Trophoblast cell (in vitro differentiated cells and primary cell): ENCODE measurements at regions not wholly inside any gene's neighbourhood (a gene's known extent, or its start where the extent isn't known, plus 50 kb on each side); places are given as distances from the start of the nearest gene placed in this dataset.

ENCODE experiments used
- DNase-seq, 2 donors: peaks; one replicate each; pipeline ENCODE4 v3.0.0-alpha.2; 2016
- H2AFZ ChIP-seq: 2 replicates; pipeline ENCODE4 v1.6.1; 2013; ENCODE audit warnings: low read length, moderate library complexity, mild to moderate bottlenecking; ENCODE audit not compliant: insufficient read depth, poor library complexity
- H2AK5ac ChIP-seq: 2 replicates; pipeline ENCODE4 v1.6.1; 2013; ENCODE audit warnings: mild to moderate bottlenecking, low read length
- H2BK120ac ChIP-seq: 2 replicates; pipeline ENCODE4 v1.6.1; 2013; ENCODE audit warnings: low read length, mild to moderate bottlenecking, moderate library complexity; ENCODE audit not compliant: insufficient read depth, poor library complexity
- H2BK12ac ChIP-seq: 2 replicates; pipeline ENCODE4 v1.6.1; 2013; ENCODE audit warnings: mild to moderate bottlenecking, low read length, moderate library complexity
- H2BK5ac ChIP-seq: 2 replicates; pipeline ENCODE4 v1.6.1; 2013; ENCODE audit warnings: low read length, low read depth, moderate library complexity, mild to moderate bottlenecking; ENCODE audit not compliant: poor library complexity
- H3K14ac ChIP-seq: 2 replicates; pipeline ENCODE4 v1.6.1; 2013; ENCODE audit warnings: mild to moderate bottlenecking, low read length
- H3K18ac ChIP-seq: 2 replicates; pipeline ENCODE4 v1.6.1; 2013; ENCODE audit warnings: mild to moderate bottlenecking, low read length
- H3K23ac ChIP-seq: 2 replicates; pipeline ENCODE4 v1.6.1; 2013; ENCODE audit warnings: low read length
- H3K27ac ChIP-seq: 2 replicates; pipeline ENCODE4 v1.5.1; 2013; ENCODE audit warnings: low read depth, mild to moderate bottlenecking, inconsistent platforms, low read length, moderate library complexity
- H3K27me3 ChIP-seq: 2 replicates; pipeline ENCODE4 v1.6.1; 2013; ENCODE audit warnings: inconsistent platforms, mild to moderate bottlenecking, low read length, moderate library complexity; ENCODE audit not compliant: insufficient read depth
- H3K36me3 ChIP-seq, 2 experiments: 1 replicate in 1 of 2; 2 replicates in 1 of 2; pipeline ENCODE4 v1.6.1; 2013; ENCODE audit warnings: low read length in 2 of 2, mild to moderate bottlenecking in 2 of 2, moderate library complexity in 1 of 2; ENCODE audit not compliant: insufficient read depth in 2 of 2, control insufficient read depth in 1 of 2
- H3K4ac ChIP-seq: 2 replicates; pipeline ENCODE4 v1.6.1; 2013; ENCODE audit warnings: low read depth, mild to moderate bottlenecking, low read length, moderate library complexity
- H3K4me1 ChIP-seq, 2 experiments: 1 replicate in 1 of 2; 2 replicates in 1 of 2; pipeline ENCODE4 v1.6.1; 2013; ENCODE audit warnings: low read length in 2 of 2, mild to moderate bottlenecking in 2 of 2, moderate library complexity in 1 of 2; ENCODE audit not compliant: insufficient read depth in 2 of 2, control insufficient read depth in 1 of 2
- H3K4me2 ChIP-seq: 2 replicates; pipeline ENCODE4 v1.6.1; 2013; ENCODE audit warnings: inconsistent platforms, mild to moderate bottlenecking, low read length, moderate library complexity
- H3K4me3 ChIP-seq: 2 replicates; pipeline ENCODE4 v1.5.1; 2013; ENCODE audit warnings: mild to moderate bottlenecking, low read depth, low read length, inconsistent platforms
- H3K79me1 ChIP-seq: one replicate; pipeline ENCODE4 v1.6.1; 2013; ENCODE audit warnings: low read length
- H3K79me2 ChIP-seq: 2 replicates; pipeline ENCODE4 v1.6.1; 2013; ENCODE audit warnings: low read length, mild to moderate bottlenecking; ENCODE audit not compliant: control insufficient read depth, insufficient read depth, poor library complexity
- H3K9ac ChIP-seq: 2 replicates; pipeline ENCODE4 v1.6.1; 2013; ENCODE audit warnings: mild to moderate bottlenecking, low read length
- H3K9me3 ChIP-seq: 2 replicates; pipeline ENCODE4 v1.6.1; 2013; ENCODE audit warnings: low read depth, mild to moderate bottlenecking, control low read depth, inconsistent platforms, low read length; ENCODE audit not compliant: insufficient read depth
- H4K12ac ChIP-seq: 2 replicates; pipeline ENCODE4 v1.6.1; 2013; ENCODE audit warnings: low read depth, mild to moderate bottlenecking, low read length, moderate library complexity
- H4K8ac ChIP-seq: 2 replicates; pipeline ENCODE4 v1.6.1; 2013; ENCODE audit warnings: low read depth, mild to moderate bottlenecking, low read length, moderate library complexity
- H4K91ac ChIP-seq: one replicate; pipeline ENCODE4 v1.6.1; 2013; ENCODE audit warnings: low read depth, mild to moderate bottlenecking, low read length, moderate library complexity
- WGBS: extraction: QIAGEN DNeasy Blood & Tissue Kit; methylation state at CpG from one replicate; pipeline ENCODE4 v1.1.7; 2013; ENCODE audit warnings: missing lambda C conversion rate; ENCODE audit not compliant: insufficient read length, insufficient coverage; ENCODE audit errors: extremely low coverage; 5-methylcytosine and 5-hydroxymethylcytosine counted together

DNA sequence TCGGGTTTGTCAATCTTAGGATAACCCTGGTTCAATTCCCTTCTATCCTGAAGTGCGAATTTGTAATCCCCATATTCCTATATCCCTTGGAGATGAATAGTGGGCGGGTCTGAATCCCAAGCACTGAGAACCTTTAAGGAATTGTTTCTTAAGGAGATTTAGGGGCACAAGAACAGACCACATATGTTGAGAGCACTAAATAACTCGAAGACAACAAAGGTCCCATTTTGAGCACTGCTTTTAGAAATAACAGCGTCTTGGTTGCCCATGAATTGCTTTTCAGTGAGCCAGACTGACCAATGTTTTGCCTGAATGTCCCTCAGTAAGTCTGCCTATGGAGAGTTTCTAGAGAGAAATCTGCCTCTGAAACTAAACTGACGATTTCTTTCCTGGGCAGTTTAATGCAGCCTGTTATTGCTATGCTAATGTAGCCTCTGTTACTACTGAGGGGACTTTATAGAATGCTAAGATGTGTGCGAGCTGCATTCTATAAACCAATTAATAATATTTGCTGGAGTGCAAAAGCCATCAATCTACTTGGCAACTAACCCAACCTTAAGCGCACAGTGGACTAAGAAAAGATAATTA, 445.0 kb upstream of the DMAC1 start:
- H3K79me2 ChIP-seq, result no peaks in the 10 kb centered on the region
- H4K91ac ChIP-seq, result no peak overlapping the region
- no peaks in the 10 kb centered on the region for H3K27me3 ChIP-seq
- H3K79me1 ChIP-seq, result no peaks in the 10 kb centered on the region
- no peak overlapping the region for H3K4ac ChIP-seq
- no peaks in the 10 kb centered on the region for H3K4me1 ChIP-seq
- H2BK120ac ChIP-seq, result no peak overlapping the region
- no peak overlapping the region for H2BK5ac ChIP-seq
- H3K18ac ChIP-seq, result no peak overlapping the region
- no peaks in the 10 kb centered on the region for H3K9me3 ChIP-seq
- H2BK12ac ChIP-seq, result no peak overlapping the region
- no peak overlapping the region for H3K4me3 ChIP-seq
- H3K27ac ChIP-seq, result no peak overlapping the region
- H3K36me3 ChIP-seq, result no peaks in the 10 kb centered on the region
- H4K12ac ChIP-seq, result no peak overlapping the region
- H4K8ac ChIP-seq, result no peak overlapping the region
- H3K14ac ChIP-seq, result no peak overlapping the region
- no peak overlapping the region for H3K23ac ChIP-seq
- no peak overlapping the region for H3K9ac ChIP-seq
- H2AK5ac ChIP-seq, result no peak overlapping the region
- no peak overlapping the region for H3K4me2 ChIP-seq
- H2AFZ ChIP-seq, result no peak overlapping the region
- DNase-seq, result no peak
- WGBS, result no CpG with 5 or more reads among the region's 8 CpGs

DNA sequence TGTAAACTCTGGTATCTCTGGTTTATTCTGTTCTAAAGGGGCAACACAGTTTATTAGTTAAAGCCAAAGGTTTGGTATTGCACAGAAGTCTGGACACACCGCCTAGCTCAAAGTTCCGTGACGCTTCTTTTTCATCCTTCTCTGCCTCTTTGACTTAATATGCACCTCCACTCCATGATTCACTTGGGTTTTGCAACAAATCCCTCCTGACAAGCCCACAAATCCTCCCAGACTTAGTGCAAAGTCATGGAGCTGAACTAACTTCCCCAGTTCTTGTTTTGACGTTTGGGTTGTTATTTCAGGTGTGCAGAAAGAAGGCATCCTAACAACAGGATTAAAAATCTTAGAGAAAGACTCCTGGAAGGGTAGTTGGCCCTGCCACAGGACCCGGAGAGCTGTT, 441.6 kb upstream of the DMAC1 start:
- H2AFZ ChIP-seq, result no peak overlapping the region
- no CpG with 5 or more reads among the region's 5 CpGs for WGBS
- H3K4me2 ChIP-seq, result no peak overlapping the region
- H3K27ac ChIP-seq, result no peak overlapping the region
- no peak overlapping the region for H3K9ac ChIP-seq
- no peaks in the 10 kb centered on the region for H3K4me1 ChIP-seq
- no peak overlapping the region for H2BK5ac ChIP-seq
- no peak overlapping the region for H3K4ac ChIP-seq
- no peak for DNase-seq
- no peak overlapping the region for H3K23ac ChIP-seq
- H4K12ac ChIP-seq, result no peak overlapping the region
- no peak overlapping the region for H2BK120ac ChIP-seq
- H3K4me3 ChIP-seq, result no peak overlapping the region
- H2BK12ac ChIP-seq, result no peak overlapping the region
- H4K91ac ChIP-seq, result no peak overlapping the region
- no peak overlapping the region for H3K18ac ChIP-seq
- H3K9me3 ChIP-seq, result no peaks in the 10 kb centered on the region
- H3K79me1 ChIP-seq, result no peaks in the 10 kb centered on the region
- no peak overlapping the region for H2AK5ac ChIP-seq
- no peaks in the 10 kb centered on the region for H3K27me3 ChIP-seq
- no peaks in the 10 kb centered on the region for H3K79me2 ChIP-seq
- H4K8ac ChIP-seq, result no peak overlapping the region
- H3K36me3 ChIP-seq, result no peaks in the 10 kb centered on the region
- H3K14ac ChIP-seq, result no peak overlapping the region

DNA sequence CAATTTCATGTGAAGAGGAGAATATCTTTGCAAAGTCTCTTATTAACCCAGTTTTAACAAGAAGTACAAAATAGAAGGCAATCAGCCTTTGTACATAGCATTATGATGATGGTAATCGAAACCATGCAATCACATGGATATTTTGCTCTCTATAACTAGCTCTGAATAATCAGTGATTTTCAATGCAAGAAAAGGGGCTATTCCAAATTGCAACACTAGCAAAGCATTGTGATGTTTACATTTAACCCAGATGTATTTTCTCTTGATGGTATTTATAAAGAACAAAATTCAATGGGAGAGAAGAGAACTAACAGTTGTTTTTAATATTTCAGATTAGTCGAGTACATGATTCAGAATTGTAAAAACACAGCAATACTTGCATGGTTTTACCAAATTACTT, 437.5 kb upstream of the DMAC1 start:
- Histone ChIP-seq H2BK120ac (no peak overlapping the region), H3K14ac (no peak overlapping the region), H3K18ac (no peak overlapping the region), H2AFZ (no peak overlapping the region), H3K4me2 (no peak overlapping the region), H3K9me3 (no peaks in the 10 kb centered on the region), H3K36me3 (no peaks in the 10 kb centered on the region), H3K79me1 (no peaks in the 10 kb centered on the region), H3K23ac (no peak overlapping the region), H4K91ac (no peak overlapping the region), H2BK12ac (no peak overlapping the region), H3K4me3 (no peak overlapping the region), H3K27me3 (no peaks in the 10 kb centered on the region), H2AK5ac (no peak overlapping the region), H3K4me1 (no peaks in the 10 kb centered on the region), H3K9ac (no peak overlapping the region), H3K27ac (no peak overlapping the region), H4K8ac (no peak overlapping the region), H2BK5ac (no peak overlapping the region), H3K79me2 (no peaks in the 10 kb centered on the region), H3K4ac (no peak overlapping the region), H4K12ac (no peak overlapping the region)
- DNase-seq, result no peak
- no CpG with 5 or more reads among the region's 2 CpGs for WGBS

DNA sequence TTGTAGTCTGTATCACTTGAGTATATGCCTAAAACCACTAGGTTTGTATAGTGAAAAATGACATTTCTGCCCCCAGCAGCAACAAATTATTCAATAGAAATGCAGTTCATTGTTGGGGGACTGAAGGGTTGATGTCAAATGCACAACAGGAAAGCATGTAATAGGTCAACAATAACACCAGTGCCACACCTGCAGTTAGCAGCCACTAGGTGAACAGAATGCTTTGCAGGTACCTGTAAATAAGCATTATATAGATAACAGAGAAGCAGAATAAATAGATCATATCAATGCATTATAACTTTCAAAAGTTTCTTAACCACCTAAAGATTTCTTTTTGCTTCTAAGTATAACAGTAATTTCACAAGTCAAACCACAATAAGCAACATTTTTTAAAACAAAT, 435.9 kb upstream of the DMAC1 start:
- H3K14ac ChIP-seq, result no peak overlapping the region
- no peaks in the 10 kb centered on the region for H3K36me3 ChIP-seq
- no peak overlapping the region for H3K27ac ChIP-seq
- no peak overlapping the region for H4K12ac ChIP-seq
- H3K27me3 ChIP-seq, result no peaks in the 10 kb centered on the region
- H3K79me2 ChIP-seq, result no peaks in the 10 kb centered on the region
- no peak overlapping the region for H2AK5ac ChIP-seq
- DNase-seq, result no peak
- no peak overlapping the region for H3K4me2 ChIP-seq
- no peak overlapping the region for H2BK120ac ChIP-seq
- H4K91ac ChIP-seq, result no peak overlapping the region
- H3K79me1 ChIP-seq, result no peaks in the 10 kb centered on the region
- H2BK12ac ChIP-seq, result no peak overlapping the region
- H2AFZ ChIP-seq, result no peak overlapping the region
- H3K4me3 ChIP-seq, result no peak overlapping the region
- H3K9ac ChIP-seq, result no peak overlapping the region
- H3K18ac ChIP-seq, result no peak overlapping the region
- H2BK5ac ChIP-seq, result no peak overlapping the region
- no peak overlapping the region for H3K23ac ChIP-seq
- no peak overlapping the region for H4K8ac ChIP-seq
- H3K4ac ChIP-seq, result no peak overlapping the region
- no peaks in the 10 kb centered on the region for H3K4me1 ChIP-seq
- H3K9me3 ChIP-seq, result no peaks in the 10 kb centered on the region
